Body of pancreas (tissue), 4 donors: ENCODE measurements at regions not wholly inside any gene's neighbourhood (a gene's known extent, or its start where the extent isn't known, plus 50 kb on each side); places are given as distances from the start of the nearest gene placed in this dataset.

ENCODE experiments used
- ATAC-seq: fragments of 150-250 bp; one replicate; pipeline ENCODE4 v1.9.1; 2016
- DNase-seq, 4 donors: peaks; one replicate each; pipeline ENCODE4 v3.0.0-alpha.2; 2019
- H3K27ac ChIP-seq, 4 donors: fragments of 200-600 bp; sonication (generic); 1 replicate in 3 of 4; 2 replicates in 1 of 4; pipeline versions ENCODE4 v1.5.1 to v1.6.1; 2016 to 2019; ENCODE audit warnings: mild to moderate bottlenecking in 1 of 4, mixed read lengths in 1 of 4, moderate library complexity in 1 of 4
- H3K27me3 ChIP-seq, 2 donors: fragments of 200-600 bp; sonication (generic); one replicate each; pipeline ENCODE4 v1.6.0; 2016; ENCODE audit warnings: mild to moderate bottlenecking in 1 of 2
- H3K36me3 ChIP-seq, 2 donors: fragments of 200-600 bp; sonication (generic); replicated peaks in 1 of 2; 2 replicates each; pipeline ENCODE4 v1.5.1; 2016; ENCODE audit warnings: low read depth in 2 of 2; ENCODE audit not compliant: insufficient read depth in 1 of 2
- H3K4me1 ChIP-seq: fragments of 200-600 bp; sonication (generic); one replicate; pipeline ENCODE4 v1.6.0; 2016
- H3K4me3 ChIP-seq, 2 donors: fragments of 200-600 bp; sonication (generic); 1 replicate in 1 of 2; 2 replicates in 1 of 2; pipeline ENCODE4 v1.5.1; 2016 to 2019
- H3K9me3 ChIP-seq, 3 donors: fragments of 200-600 bp; sonication (generic); 1 replicate in 2 of 3; 2 replicates in 1 of 3; pipeline ENCODE4 v1.5.1; 2016
- CTCF ChIP-seq, 7 experiments: fragments of 450-650 bp in 4 of 7; fragments of 200-600 bp in 3 of 7; sonication (generic) in 3 of 7; IDR thresholded peaks; one replicate each; pipeline ENCODE4 v1.5.1; 2016 to 2019; ENCODE audit warnings: antibody characterized with exemption in 7 of 7
- POLR2A ChIP-seq, 3 donors: fragments of 450-650 bp; IDR thresholded peaks; one replicate each; pipeline ENCODE4 v1.6.1; 2016; ENCODE audit warnings: antibody characterized with exemption in 3 of 3, mild to moderate bottlenecking in 2 of 3
- WGBS, 2 donors: methylation state at CpG; one replicate each; pipeline ENCODE4 v1.1.5; 2017; 5-methylcytosine and 5-hydroxymethylcytosine counted together
- intact Hi-C: fragments of 100-400 bp; cut with DNase I; formaldehyde crosslinking; loops from one replicate; pipeline ENCODE4 v1.15.1; 2023

- 88 to 90% methylated on average over 6 of the region's 6 CpGs for WGBS, 2 donors
- TF ChIP-seq POLR2A (IDR thresholded peaks at IDR 0.05) (no peak), CTCF (IDR thresholded peaks at IDR 0.05) (no peak)
- Histone ChIP-seq H3K27me3 (no peaks in the 10 kb centered on the region), H3K9me3 (no peaks in the 10 kb centered on the region), H3K36me3 (no peaks in the 10 kb centered on the region), H3K4me3 (no peak overlapping the region), H3K27ac (no peak overlapping the region), H3K4me1 (peaks cover 8% of the 10 kb centered on the region)
- intact Hi-C loops = no loop called here
- DNase-seq = no peak
- ATAC-seq = no peak
These were observed 583.2 kb upstream of the ID2 start for GRCh38 chr2:8098476-8099266.

GRCh38 chr2:8099267-8099582 lies 582.6 kb upstream of the ID2 start:
- Histone ChIP-seq H3K9me3 (no peaks in the 10 kb centered on the region), H3K36me3 (no peaks in the 10 kb centered on the region), H3K27me3 (no peaks in the 10 kb centered on the region), H3K4me3 (no peak overlapping the region), H3K4me1 (peaks cover 11% of the 10 kb centered on the region), H3K27ac (no peak overlapping the region)
- DNase-seq = no peak
- ATAC-seq = no peak
- WGBS, 2 donors = 84 to 88% methylated on average over 4 of the region's 4 CpGs
- intact Hi-C loops = no loop called here
- TF ChIP-seq CTCF (IDR thresholded peaks at IDR 0.05) = no peak
- TF ChIP-seq POLR2A (IDR thresholded peaks at IDR 0.05) = no peak

- no peak for ATAC-seq
- intact Hi-C loops = no loop called here
- H3K4me1 ChIP-seq = peaks cover 11% of the 10 kb centered on the region
- H3K27ac ChIP-seq = no peak overlapping the region
- no peak overlapping the region for H3K4me3 ChIP-seq
- no peaks in the 10 kb centered on the region for H3K27me3 ChIP-seq
- no peak for DNase-seq
- no peak for TF ChIP-seq POLR2A (IDR thresholded peaks at IDR 0.05)
- TF ChIP-seq CTCF (IDR thresholded peaks at IDR 0.05) = no peak
- WGBS, 2 donors = 90 to 95% methylated on average over 2 of the region's 2 CpGs
- no peaks in the 10 kb centered on the region for H3K36me3 ChIP-seq
- no peaks in the 10 kb centered on the region for H3K9me3 ChIP-seq
These were observed 580.1 kb upstream of the ID2 start for GRCh38 chr2:8101614-8102277.

GRCh38 chr2:8102470-8102869 lies 579.4 kb upstream of the ID2 start:
- Histone ChIP-seq H3K27me3 (no peaks in the 10 kb centered on the region), H3K4me1 (peaks cover 11% of the 10 kb centered on the region), H3K4me3 (no peak overlapping the region), H3K9me3 (no peaks in the 10 kb centered on the region), H3K27ac (no peak overlapping the region), H3K36me3 (no peaks in the 10 kb centered on the region)
- intact Hi-C loops = no loop called here
- ATAC-seq (no peak), DNase-seq (no peak)
- TF ChIP-seq CTCF (IDR thresholded peaks at IDR 0.05) = no peak
- no peak for TF ChIP-seq POLR2A (IDR thresholded peaks at IDR 0.05)
- WGBS, 2 donors = 91 to 92% methylated on average over 4 of the region's 4 CpGs
